ENCODE measurements at regions not wholly inside any gene's neighbourhood (a gene's known extent, or its start where the extent isn't known, plus 50 kb on each side); places are given as distances from the start of the nearest gene placed in this dataset.
"Not testable (repeated sequence)": the region's sequence is repeated elsewhere in the genome, so short reads cannot be mapped to it uniquely, and the experiment has no call there.

DNA sequence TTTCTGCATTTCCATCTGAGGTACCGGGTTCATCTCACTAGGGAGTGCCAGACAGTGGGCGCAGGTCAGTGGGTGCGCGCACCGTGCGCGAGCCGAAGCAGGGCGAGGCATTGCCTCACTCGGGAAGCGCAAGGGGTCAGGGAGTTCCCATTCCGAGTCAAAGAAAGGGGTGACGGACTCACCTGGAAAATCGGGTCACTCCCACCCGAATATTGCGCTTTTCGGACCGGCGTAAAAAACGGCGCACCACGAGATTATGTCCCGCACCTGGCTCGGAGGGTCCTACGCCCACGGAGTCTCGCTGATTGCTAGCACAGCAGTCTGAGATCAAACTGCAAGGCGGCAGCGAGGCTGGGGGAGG lies 175.1 kb downstream of the MEX3B start:
- TF ChIP-seq, protein P1, sequence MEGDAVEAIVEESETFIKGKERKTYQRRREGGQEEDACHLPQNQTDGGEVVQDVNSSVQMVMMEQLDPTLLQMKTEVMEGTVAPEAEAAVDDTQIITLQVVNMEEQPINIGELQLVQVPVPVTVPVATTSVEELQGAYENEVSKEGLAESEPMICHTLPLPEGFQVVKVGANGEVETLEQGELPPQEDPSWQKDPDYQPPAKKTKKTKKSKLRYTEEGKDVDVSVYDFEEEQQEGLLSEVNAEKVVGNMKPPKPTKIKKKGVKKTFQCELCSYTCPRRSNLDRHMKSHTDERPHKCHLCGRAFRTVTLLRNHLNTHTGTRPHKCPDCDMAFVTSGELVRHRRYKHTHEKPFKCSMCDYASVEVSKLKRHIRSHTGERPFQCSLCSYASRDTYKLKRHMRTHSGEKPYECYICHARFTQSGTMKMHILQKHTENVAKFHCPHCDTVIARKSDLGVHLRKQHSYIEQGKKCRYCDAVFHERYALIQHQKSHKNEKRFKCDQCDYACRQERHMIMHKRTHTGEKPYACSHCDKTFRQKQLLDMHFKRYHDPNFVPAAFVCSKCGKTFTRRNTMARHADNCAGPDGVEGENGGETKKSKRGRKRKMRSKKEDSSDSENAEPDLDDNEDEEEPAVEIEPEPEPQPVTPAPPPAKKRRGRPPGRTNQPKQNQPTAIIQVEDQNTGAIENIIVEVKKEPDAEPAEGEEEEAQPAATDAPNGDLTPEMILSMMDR (IDR thresholded peaks at IDR 0.05; ENCODE audit: poor library complexity): not testable (repeated sequence)
- not testable (repeated sequence) for TF ChIP-seq EZH2phosphoT487 (IDR thresholded peaks at IDR 0.05; ENCODE audit: low read depth, severe bottlenecking, unreplicated experiment)

Data from hepatocyte (in vitro differentiated cells).